ENCODE measurements at regions not wholly inside any gene's neighbourhood (a gene's known extent, or its start where the extent isn't known, plus 50 kb on each side); places are given as distances from the start of the nearest gene placed in this dataset.

- Histone ChIP-seq H3K14ac (ENCODE audit: low read length) (no peak overlapping the region), H3K18ac (ENCODE audit: low read length) (no peak overlapping the region), H3K9ac (ENCODE audit: low read length) (no peak overlapping the region), H2AK5ac (ENCODE audit: low read length) (no peak overlapping the region), H2BK5ac (ENCODE audit: low read depth, low read length, poor library complexity) (no peak overlapping the region), H2AFZ (ENCODE audit: insufficient read depth, low read length, poor library complexity) (no peak overlapping the region), H3K9me3 (ENCODE audit: insufficient read depth, low read depth, low read length) (peaks cover 1% of the 10 kb centered on the region), H3K79me1 (ENCODE audit: low read length) (no peaks in the 10 kb centered on the region), H4K8ac (ENCODE audit: low read depth, low read length) (no peak overlapping the region), H3K79me2 (ENCODE audit: control insufficient read depth, insufficient read depth, low read length, poor library complexity) (no peaks in the 10 kb centered on the region), H3K27me3 (ENCODE audit: insufficient read depth, low read length) (no peaks in the 10 kb centered on the region), H3K4me1 (ENCODE audit: control insufficient read depth in 1 of 2, insufficient read depth in 2 of 2, low read length in 2 of 2) (no peaks in the 10 kb centered on the region), H3K4ac (ENCODE audit: low read depth, low read length) (no peak overlapping the region), H2BK120ac (ENCODE audit: insufficient read depth, low read length, poor library complexity) (no peak overlapping the region), H3K23ac (ENCODE audit: low read length) (no peak overlapping the region), H4K91ac (ENCODE audit: low read depth, low read length) (no peak overlapping the region), H4K12ac (ENCODE audit: low read depth, low read length) (no peak overlapping the region), H3K27ac (ENCODE audit: low read depth, low read length) (no peak overlapping the region), H2BK12ac (ENCODE audit: low read length) (no peak overlapping the region), H3K4me2 (ENCODE audit: low read length) (no peak overlapping the region), H3K4me3 (ENCODE audit: low read depth, low read length) (no peak overlapping the region), H3K36me3 (ENCODE audit: control insufficient read depth in 1 of 2, insufficient read depth in 2 of 2, low read length in 2 of 2) (no peaks in the 10 kb centered on the region)
- DNase-seq = no peak
- WGBS (ENCODE audit: extremely low coverage, insufficient coverage, insufficient read length) = no CpG with 5 or more reads among the region's 1 CpG
Measured at GRCh38 chr10:29941476-29941875, 117.9 kb downstream of the JCAD start.

- no peak overlapping the region for H2BK5ac ChIP-seq (ENCODE audit: low read depth, low read length, poor library complexity)
- H4K8ac ChIP-seq (ENCODE audit: low read depth, low read length) = no peak overlapping the region
- no peak overlapping the region for H2BK120ac ChIP-seq (ENCODE audit: insufficient read depth, low read length, poor library complexity)
- no peak overlapping the region for H2AFZ ChIP-seq (ENCODE audit: insufficient read depth, low read length, poor library complexity)
- no peak overlapping the region for H3K4me2 ChIP-seq (ENCODE audit: low read length)
- no peaks in the 10 kb centered on the region for H3K4me1 ChIP-seq (ENCODE audit: control insufficient read depth in 1 of 2, insufficient read depth in 2 of 2, low read length in 2 of 2)
- H2AK5ac ChIP-seq (ENCODE audit: low read length) = no peak overlapping the region
- no peaks in the 10 kb centered on the region for H3K79me1 ChIP-seq (ENCODE audit: low read length)
- no peak overlapping the region for H4K12ac ChIP-seq (ENCODE audit: low read depth, low read length)
- no peak overlapping the region for H3K14ac ChIP-seq (ENCODE audit: low read length)
- H3K9ac ChIP-seq (ENCODE audit: low read length) = no peak overlapping the region
- no peak for DNase-seq
- H2BK12ac ChIP-seq (ENCODE audit: low read length) = no peak overlapping the region
- WGBS (ENCODE audit: extremely low coverage, insufficient coverage, insufficient read length) = no CpG with 5 or more reads among the region's 4 CpGs
- H4K91ac ChIP-seq (ENCODE audit: low read depth, low read length) = no peak overlapping the region
- peaks cover 2% of the 10 kb centered on the region for H3K9me3 ChIP-seq (ENCODE audit: insufficient read depth, low read depth, low read length)
- no peaks in the 10 kb centered on the region for H3K27me3 ChIP-seq (ENCODE audit: insufficient read depth, low read length)
- no peak overlapping the region for H3K27ac ChIP-seq (ENCODE audit: low read depth, low read length)
- H3K4ac ChIP-seq (ENCODE audit: low read depth, low read length) = no peak overlapping the region
- no peaks in the 10 kb centered on the region for H3K79me2 ChIP-seq (ENCODE audit: control insufficient read depth, insufficient read depth, low read length, poor library complexity)
- no peak overlapping the region for H3K4me3 ChIP-seq (ENCODE audit: low read depth, low read length)
- H3K23ac ChIP-seq (ENCODE audit: low read length) = no peak overlapping the region
- H3K18ac ChIP-seq (ENCODE audit: low read length) = no peak overlapping the region
- H3K36me3 ChIP-seq (ENCODE audit: control insufficient read depth in 1 of 2, insufficient read depth in 2 of 2, low read length in 2 of 2) = no peaks in the 10 kb centered on the region
Measured at GRCh38 chr10:29932991-29933390, 126.4 kb downstream of the JCAD start.

GRCh38 chr10:29931833-29932232 lies 127.6 kb downstream of the JCAD start:
- no peak overlapping the region for H3K23ac ChIP-seq (ENCODE audit: low read length)
- H4K91ac ChIP-seq (ENCODE audit: low read depth, low read length) = no peak overlapping the region
- no peak overlapping the region for H3K4ac ChIP-seq (ENCODE audit: low read depth, low read length)
- WGBS (ENCODE audit: extremely low coverage, insufficient coverage, insufficient read length) = no CpG with 5 or more reads among the region's 2 CpGs
- no peak overlapping the region for H3K4me3 ChIP-seq (ENCODE audit: low read depth, low read length)
- H4K12ac ChIP-seq (ENCODE audit: low read depth, low read length) = no peak overlapping the region
- H3K4me2 ChIP-seq (ENCODE audit: low read length) = no peak overlapping the region
- no peak overlapping the region for H3K27ac ChIP-seq (ENCODE audit: low read depth, low read length)
- no peaks in the 10 kb centered on the region for H3K4me1 ChIP-seq (ENCODE audit: control insufficient read depth in 1 of 2, insufficient read depth in 2 of 2, low read length in 2 of 2)
- no peak overlapping the region for H3K14ac ChIP-seq (ENCODE audit: low read length)
- H2BK5ac ChIP-seq (ENCODE audit: low read depth, low read length, poor library complexity) = no peak overlapping the region
- no peaks in the 10 kb centered on the region for H3K79me1 ChIP-seq (ENCODE audit: low read length)
- H2AFZ ChIP-seq (ENCODE audit: insufficient read depth, low read length, poor library complexity) = no peak overlapping the region
- H3K79me2 ChIP-seq (ENCODE audit: control insufficient read depth, insufficient read depth, low read length, poor library complexity) = no peaks in the 10 kb centered on the region
- no peaks in the 10 kb centered on the region for H3K36me3 ChIP-seq (ENCODE audit: control insufficient read depth in 1 of 2, insufficient read depth in 2 of 2, low read length in 2 of 2)
- H3K18ac ChIP-seq (ENCODE audit: low read length) = no peak overlapping the region
- no peak overlapping the region for H2AK5ac ChIP-seq (ENCODE audit: low read length)
- no peak overlapping the region for H3K9ac ChIP-seq (ENCODE audit: low read length)
- peaks cover 2% of the 10 kb centered on the region for H3K9me3 ChIP-seq (ENCODE audit: insufficient read depth, low read depth, low read length)
- H4K8ac ChIP-seq (ENCODE audit: low read depth, low read length) = no peak overlapping the region
- H2BK12ac ChIP-seq (ENCODE audit: low read length) = no peak overlapping the region
- DNase-seq = no peak
- no peak overlapping the region for H2BK120ac ChIP-seq (ENCODE audit: insufficient read depth, low read length, poor library complexity)
- H3K27me3 ChIP-seq (ENCODE audit: insufficient read depth, low read length) = no peaks in the 10 kb centered on the region

GRCh38 chr10:29929006-29929405 lies 130.4 kb downstream of the JCAD start:
- H2BK12ac ChIP-seq (ENCODE audit: low read length) = no peak overlapping the region
- no peak overlapping the region for H3K27ac ChIP-seq (ENCODE audit: low read depth, low read length)
- no peak overlapping the region for H2AK5ac ChIP-seq (ENCODE audit: low read length)
- no peak overlapping the region for H3K23ac ChIP-seq (ENCODE audit: low read length)
- H2BK120ac ChIP-seq (ENCODE audit: insufficient read depth, low read length, poor library complexity) = no peak overlapping the region
- no peak overlapping the region for H3K4me2 ChIP-seq (ENCODE audit: low read length)
- no peak overlapping the region for H2BK5ac ChIP-seq (ENCODE audit: low read depth, low read length, poor library complexity)
- peaks cover 2% of the 10 kb centered on the region for H3K9me3 ChIP-seq (ENCODE audit: insufficient read depth, low read depth, low read length)
- no peak overlapping the region for H2AFZ ChIP-seq (ENCODE audit: insufficient read depth, low read length, poor library complexity)
- no peaks in the 10 kb centered on the region for H3K36me3 ChIP-seq (ENCODE audit: control insufficient read depth in 1 of 2, insufficient read depth in 2 of 2, low read length in 2 of 2)
- no peak for DNase-seq
- H3K79me1 ChIP-seq (ENCODE audit: low read length) = peaks cover 8% of the 10 kb centered on the region
- H4K12ac ChIP-seq (ENCODE audit: low read depth, low read length) = no peak overlapping the region
- H3K9ac ChIP-seq (ENCODE audit: low read length) = no peak overlapping the region
- no CpG with 5 or more reads among the region's 10 CpGs for WGBS (ENCODE audit: extremely low coverage, insufficient coverage, insufficient read length)
- H3K18ac ChIP-seq (ENCODE audit: low read length) = no peak overlapping the region
- H3K4ac ChIP-seq (ENCODE audit: low read depth, low read length) = no peak overlapping the region
- no peaks in the 10 kb centered on the region for H3K27me3 ChIP-seq (ENCODE audit: insufficient read depth, low read length)
- peaks cover 4 to 8% of the 10 kb centered on the region in 2 experiments for H3K4me1 ChIP-seq (ENCODE audit: control insufficient read depth in 1 of 2, insufficient read depth in 2 of 2, low read length in 2 of 2)
- H4K8ac ChIP-seq (ENCODE audit: low read depth, low read length) = no peak overlapping the region
- no peak overlapping the region for H3K14ac ChIP-seq (ENCODE audit: low read length)
- no peaks in the 10 kb centered on the region for H3K79me2 ChIP-seq (ENCODE audit: control insufficient read depth, insufficient read depth, low read length, poor library complexity)
- H4K91ac ChIP-seq (ENCODE audit: low read depth, low read length) = no peak overlapping the region
- H3K4me3 ChIP-seq (ENCODE audit: low read depth, low read length) = no peak overlapping the region

Data from trophoblast cell (in vitro differentiated cells and primary cell).